Effector CD8-positive, alpha-beta T cell (primary cell): ENCODE measurements at regions not wholly inside any gene's neighbourhood (a gene's known extent, or its start where the extent isn't known, plus 50 kb on each side); places are given as distances from the start of the nearest gene placed in this dataset.

Source experiments
- DNase-seq: peaks from one replicate; lab custom pipeline; 2025; lab: John Stamatoyannopoulos, UW

- no peak for DNase-seq
Measured at GRCh38 chr13:105607426-105607825, 928.0 kb downstream of the EFNB2 start.

- DNase-seq, result no peak
Measured at GRCh38 chr13:105607016-105607415, 928.4 kb downstream of the EFNB2 start.

GRCh38 chr13:105602956-105603670 lies 932.3 kb downstream of the EFNB2 start:
- DNase-seq, result no peak

- DNase-seq, result no peak
Measured at GRCh38 chr13:105599477-105600037, 935.9 kb downstream of the EFNB2 start.

GRCh38 chr13:105598529-105598928 lies 936.9 kb downstream of the EFNB2 start:
- no peak for DNase-seq

- no peak for DNase-seq
Measured at GRCh38 chr13:105597573-105597972, 937.9 kb downstream of the EFNB2 start.

- no peak for DNase-seq
Measured at GRCh38 chr13:105595471-105595870, 940.0 kb downstream of the EFNB2 start.

- DNase-seq, result no peak
Measured at GRCh38 chr13:105591277-105591676, 944.2 kb downstream of the EFNB2 start.

- no peak for DNase-seq
Measured at GRCh38 chr13:105587786-105588185, 947.7 kb downstream of the EFNB2 start.

GRCh38 chr13:105579821-105580710 lies 955.4 kb downstream of the EFNB2 start:
- DNase-seq, result no peak

GRCh38 chr13:105573136-105573535 lies 962.3 kb downstream of the EFNB2 start:
- no peak for DNase-seq

GRCh38 chr13:105572401-105572800 lies 963.1 kb downstream of the EFNB2 start:
- no peak for DNase-seq

GRCh38 chr13:105569816-105570215 lies 965.6 kb downstream of the EFNB2 start:
- no peak for DNase-seq

GRCh38 chr13:105567951-105568525 lies 967.4 kb downstream of the EFNB2 start:
- DNase-seq, result no peak

GRCh38 chr13:105565136-105565727 lies 970.2 kb downstream of the EFNB2 start:
- no peak for DNase-seq

GRCh38 chr13:105552078-105552477 lies 983.4 kb downstream of the EFNB2 start:
- DNase-seq, result no peak

GRCh38 chr13:105547851-105548250 lies 987.6 kb downstream of the EFNB2 start:
- no peak for DNase-seq

- DNase-seq, result no peak
Measured at GRCh38 chr13:105545811-105546210, 989.7 kb downstream of the EFNB2 start.

GRCh38 chr13:105543742-105544141 lies 991.7 kb downstream of the EFNB2 start:
- no peak for DNase-seq

- no peak for DNase-seq
Measured at GRCh38 chr13:105541565-105541964, 993.9 kb downstream of the EFNB2 start.

- no peak for DNase-seq
Measured at GRCh38 chr13:105538346-105538745, 997.1 kb downstream of the EFNB2 start.

GRCh38 chr13:105537113-105537512 lies 998.3 kb downstream of the EFNB2 start:
- DNase-seq, result no peak
